ENCODE measurements at regions not wholly inside any gene's neighbourhood (a gene's known extent, or its start where the extent isn't known, plus 50 kb on each side); places are given as distances from the start of the nearest gene placed in this dataset.
"Not testable (repeated sequence)": the region's sequence is repeated elsewhere in the genome, so short reads cannot be mapped to it uniquely, and the experiment has no call there.

- peak; percentile 52 to 61 for DNase-seq
These were observed 145.0 kb downstream of the CCDC74A start for GRCh38 chr2:131672471-131673399.

- peak; percentile 43 to 52 for DNase-seq
These were observed 145.9 kb downstream of the CCDC74A start for GRCh38 chr2:131673400-131674173.

GRCh38 chr2:131674174-131674507, 146.5 kb downstream of the CCDC74A start:
- no peak for DNase-seq

GRCh38 chr2:131681611-131682121, 154.0 kb downstream of the CCDC74A start:
- not testable (repeated sequence) for DNase-seq

- peak; percentile 68 to 73 for DNase-seq
These were observed 154.6 kb downstream of the CCDC74A start for GRCh38 chr2:131682122-131682944.

- DNase-seq, result not testable (repeated sequence)
These were observed 155.2 kb downstream of the CCDC74A start for GRCh38 chr2:131682945-131683330.

GRCh38 chr2:131684631-131685316, 157.1 kb downstream of the CCDC74A start:
- DNase-seq, result not testable (repeated sequence)

GRCh38 chr2:131686164-131686893, 158.6 kb downstream of the CCDC74A start:
- not testable (repeated sequence) for DNase-seq

- not testable (repeated sequence) for DNase-seq
These were observed 159.2 kb downstream of the CCDC74A start for GRCh38 chr2:131686894-131687238.

- DNase-seq, result not testable (repeated sequence)
These were observed 161.4 kb downstream of the CCDC74A start for GRCh38 chr2:131689066-131689465.

- DNase-seq, result not testable (repeated sequence)
These were observed 183.6 kb downstream of the CCDC74A start for GRCh38 chr2:131711268-131711667.

GRCh38 chr2:131717907-131718306, 190.2 kb downstream of the CCDC74A start:
- DNase-seq, result not testable (repeated sequence)

- not testable (repeated sequence) for DNase-seq
These were observed 193.5 kb downstream of the CCDC74A start for GRCh38 chr2:131721163-131721562.

GRCh38 chr2:131722256-131722655, 194.6 kb downstream of the CCDC74A start:
- DNase-seq, result not testable (repeated sequence)

- DNase-seq, result no peak
These were observed 196.3 kb downstream of the CCDC74A start for GRCh38 chr2:131724019-131724418.

- not testable (repeated sequence) for DNase-seq
These were observed 200.8 kb downstream of the CCDC74A start for GRCh38 chr2:131728451-131728850.

- DNase-seq, result not testable (repeated sequence)
These were observed 205.8 kb downstream of the CCDC74A start for GRCh38 chr2:131733530-131733929.

GRCh38 chr2:131736406-131736805, 208.7 kb downstream of the CCDC74A start:
- DNase-seq, result not testable (repeated sequence)

GRCh38 chr2:131738533-131738932, 210.8 kb downstream of the CCDC74A start:
- not testable (repeated sequence) for DNase-seq

- not testable (repeated sequence) for DNase-seq
These were observed 211.3 kb downstream of the CCDC74A start for GRCh38 chr2:131738996-131739434.

Data from activated CD4-positive, alpha-beta T cell treated with anti-CD3 and anti-CD28 coated beads, Interleukin-2, amount 50 U/mL, for 4 hours (primary cell).